HUES64 (cell line): ENCODE measurements at regions not wholly inside any gene's neighbourhood (a gene's known extent, or its start where the extent isn't known, plus 50 kb on each side); places are given as distances from the start of the nearest gene placed in this dataset.

Experiments
- H3K27ac ChIP-seq: 2 replicates; pipeline ENCODE4 v1.7.0; 2013; ENCODE audit warnings: low read depth, low read length, inconsistent platforms
- H3K27me3 ChIP-seq: 2 replicates; pipeline ENCODE4 v1.6.1; 2013; ENCODE audit warnings: mild to moderate bottlenecking, low read length; ENCODE audit not compliant: insufficient read depth
- H3K36me3 ChIP-seq: 2 replicates; pipeline ENCODE4 v1.6.1; 2013; ENCODE audit warnings: mild to moderate bottlenecking, low read length; ENCODE audit not compliant: insufficient read depth
- H3K4me1 ChIP-seq: 2 replicates; pipeline ENCODE4 v1.6.1; 2013; ENCODE audit warnings: mild to moderate bottlenecking, low read length, moderate library complexity; ENCODE audit not compliant: insufficient read depth
- H3K4me3 ChIP-seq: 2 replicates; pipeline ENCODE4 v1.5.1; 2013; ENCODE audit warnings: mild to moderate bottlenecking, low read length, moderate library complexity
- H3K9ac ChIP-seq: 2 replicates; pipeline ENCODE4 v1.6.1; 2013; ENCODE audit warnings: mild to moderate bottlenecking, low read depth, low read length
- H3K9me3 ChIP-seq: 2 replicates; pipeline ENCODE4 v1.6.1; 2013; ENCODE audit warnings: low read depth, low read length; ENCODE audit not compliant: insufficient read depth
- WGBS: fragments of 150-250, 120-280 bp; methylation state at CpG from one replicate; pipeline ENCODE4 v1.1.7; 2013; ENCODE audit warnings: missing lambda C conversion rate; 5-methylcytosine and 5-hydroxymethylcytosine counted together

GRCh38 chr11:41997844-41998401 lies 538.5 kb upstream of the LRRC4C start:
- no peaks in the 10 kb centered on the region for H3K27me3 ChIP-seq
- H3K4me3 ChIP-seq: no peak overlapping the region
- no peaks in the 10 kb centered on the region for H3K9me3 ChIP-seq
- WGBS: 95% methylated on average over 5 of the region's 5 CpGs
- H3K36me3 ChIP-seq: no peaks in the 10 kb centered on the region
- no peak overlapping the region for H3K27ac ChIP-seq
- no peak overlapping the region for H3K9ac ChIP-seq
- no peaks in the 10 kb centered on the region; the same call in 1 of the 2 replicates for H3K4me1 ChIP-seq

- no peaks in the 10 kb centered on the region for H3K36me3 ChIP-seq
- no peaks in the 10 kb centered on the region for H3K9me3 ChIP-seq
- H3K27me3 ChIP-seq: no peaks in the 10 kb centered on the region
- no peak overlapping the region for H3K9ac ChIP-seq
- no peaks in the 10 kb centered on the region; the same call in 1 of the 2 replicates for H3K4me1 ChIP-seq
- no peak overlapping the region for H3K4me3 ChIP-seq
- H3K27ac ChIP-seq: no peak overlapping the region
Measured at GRCh38 chr11:41999066-41999465, 539.6 kb upstream of the LRRC4C start.

GRCh38 chr11:42003801-42004200 lies 544.3 kb upstream of the LRRC4C start:
- Histone ChIP-seq H3K4me1 (no peaks in the 10 kb centered on the region), H3K27me3 (no peaks in the 10 kb centered on the region), H3K9me3 (no peaks in the 10 kb centered on the region), H3K9ac (no peak overlapping the region), H3K36me3 (no peaks in the 10 kb centered on the region), H3K27ac (no peak overlapping the region), H3K4me3 (no peak overlapping the region)
- WGBS: 79% methylated on average over 1 of the region's 2 CpGs

DNA sequence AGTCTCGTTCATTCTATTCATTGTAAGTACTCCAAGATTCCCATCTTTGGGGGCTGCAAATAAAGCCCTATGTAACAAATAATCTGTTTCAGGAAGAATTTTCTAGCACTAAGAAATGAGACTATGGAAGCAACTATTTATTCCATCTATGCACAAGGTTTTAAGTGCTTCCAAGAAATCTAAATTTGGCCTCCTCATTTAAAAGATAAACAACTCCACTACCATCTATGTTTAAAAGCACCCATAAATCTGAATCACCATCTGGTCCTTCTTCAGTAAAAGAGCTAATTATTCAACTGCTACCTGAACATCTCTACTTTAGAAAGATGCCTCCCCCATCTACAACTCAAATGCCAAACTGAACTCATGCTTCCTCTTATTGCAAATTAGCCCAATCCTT lies 547.3 kb upstream of the LRRC4C start:
- Histone ChIP-seq H3K36me3 (no peaks in the 10 kb centered on the region), H3K4me3 (no peak overlapping the region), H3K9ac (no peak overlapping the region), H3K27me3 (no peaks in the 10 kb centered on the region), H3K4me1 (no peaks in the 10 kb centered on the region), H3K27ac (no peak overlapping the region), H3K9me3 (no peaks in the 10 kb centered on the region)
- 100% methylated on average over 1 of the region's 1 CpG for WGBS

- Histone ChIP-seq H3K9me3 (no peaks in the 10 kb centered on the region), H3K4me3 (no peak overlapping the region), H3K4me1 (no peaks in the 10 kb centered on the region), H3K36me3 (no peaks in the 10 kb centered on the region), H3K27me3 (no peaks in the 10 kb centered on the region), H3K9ac (no peak overlapping the region), H3K27ac (no peak overlapping the region)
- WGBS: 93% methylated on average over 3 of the region's 3 CpGs
Measured at GRCh38 chr11:42012271-42012670, 552.8 kb upstream of the LRRC4C start.

DNA sequence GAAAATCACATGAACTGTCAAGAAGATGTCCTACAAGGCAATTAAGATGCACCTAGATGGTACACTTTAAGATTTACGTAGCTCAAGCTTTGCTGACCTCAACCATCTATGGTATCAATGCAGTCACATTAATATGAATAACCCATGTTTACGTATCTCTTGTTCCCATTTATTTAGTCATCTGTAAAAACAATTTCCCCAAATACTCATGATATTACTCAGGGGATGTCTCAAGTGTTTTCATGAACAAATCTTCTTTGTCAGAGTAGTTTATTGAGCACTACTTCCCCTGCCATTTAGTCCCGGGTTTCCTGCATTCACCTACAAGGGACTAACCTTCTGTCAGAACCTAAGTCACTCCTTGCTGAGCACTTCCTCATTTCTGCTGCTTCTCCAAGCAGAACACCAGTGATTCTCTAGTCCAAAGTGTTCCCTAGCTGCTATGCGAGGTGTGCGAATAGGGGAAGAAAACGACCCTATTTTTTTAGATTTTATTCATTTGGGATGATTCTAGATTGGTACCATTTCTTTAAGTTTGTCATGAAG lies 554.3 kb upstream of the LRRC4C start:
- Histone ChIP-seq H3K27me3 (no peaks in the 10 kb centered on the region), H3K9ac (no peak overlapping the region), H3K4me3 (no peak overlapping the region), H3K4me1 (peaks cover 5% of the 10 kb centered on the region), H3K36me3 (no peaks in the 10 kb centered on the region), H3K9me3 (no peaks in the 10 kb centered on the region), H3K27ac (no peak overlapping the region)
- 95% methylated on average over 6 of the region's 6 CpGs for WGBS

DNA sequence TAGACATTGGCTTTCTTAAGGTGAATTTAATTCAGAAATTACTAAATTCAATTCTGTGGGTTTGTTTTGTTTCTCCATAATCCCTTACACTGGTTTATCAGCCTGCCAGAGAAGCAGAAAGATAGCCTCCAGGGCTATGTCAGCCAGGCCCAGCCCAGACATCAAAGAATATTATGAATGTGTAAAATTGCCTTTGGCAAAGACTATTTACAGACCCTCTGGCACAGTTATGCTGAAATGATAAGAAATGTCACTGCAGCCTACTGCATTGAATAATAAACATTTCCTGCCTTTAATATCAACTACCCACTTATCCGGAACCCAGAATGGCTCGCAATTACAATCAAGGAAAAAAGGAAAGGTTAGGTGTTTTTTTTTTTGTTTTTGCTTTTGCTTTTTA lies 562.5 kb upstream of the LRRC4C start:
- H3K9ac ChIP-seq: no peak overlapping the region
- no peak overlapping the region for H3K4me3 ChIP-seq
- H3K9me3 ChIP-seq: 0 out of 2 replicates have a peak, but pooled peaks cover 3% of the 10 kb centered on the region
- no peak overlapping the region for H3K27ac ChIP-seq
- no peaks in the 10 kb centered on the region for H3K36me3 ChIP-seq
- H3K27me3 ChIP-seq: no peaks in the 10 kb centered on the region
- H3K4me1 ChIP-seq: peaks cover 9% of the 10 kb centered on the region
- no CpG with 5 or more reads among the region's 2 CpGs for WGBS

DNA sequence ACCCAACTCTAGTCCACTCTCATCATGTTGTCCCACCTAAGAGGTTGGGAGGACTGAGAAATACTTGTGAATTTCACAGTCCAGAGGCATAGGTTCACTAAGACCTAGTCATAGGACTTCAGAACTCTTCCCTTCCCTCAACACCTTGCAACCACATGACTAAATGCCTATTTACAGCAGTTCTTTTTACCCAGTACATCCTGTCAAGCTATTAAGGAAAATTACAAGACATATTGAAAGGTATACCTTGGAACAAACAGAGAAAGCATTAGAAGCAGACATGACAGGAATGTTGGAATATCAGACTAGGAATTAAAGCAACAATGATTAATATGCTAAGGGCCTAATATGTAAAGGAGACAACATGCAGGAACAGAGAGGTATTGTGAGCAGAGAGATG lies 563.8 kb upstream of the LRRC4C start:
- Histone ChIP-seq H3K9me3 (0 out of 2 replicates have a peak, but pooled peaks cover 3% of the 10 kb centered on the region), H3K36me3 (no peaks in the 10 kb centered on the region), H3K4me1 (peaks cover 9% of the 10 kb centered on the region), H3K27me3 (no peaks in the 10 kb centered on the region), H3K9ac (no peak overlapping the region), H3K27ac (no peak overlapping the region), H3K4me3 (no peak overlapping the region)

GRCh38 chr11:42025121-42025803 lies 565.8 kb upstream of the LRRC4C start:
- no peak overlapping the region for H3K27ac ChIP-seq
- 0 out of 2 replicates have a peak, but pooled peaks cover 3% of the 10 kb centered on the region for H3K9me3 ChIP-seq
- no peaks in the 10 kb centered on the region for H3K4me1 ChIP-seq
- no peaks in the 10 kb centered on the region for H3K27me3 ChIP-seq
- H3K4me3 ChIP-seq: no peak overlapping the region
- no peaks in the 10 kb centered on the region for H3K36me3 ChIP-seq
- no peak overlapping the region for H3K9ac ChIP-seq
- 93% methylated on average over 3 of the region's 4 CpGs for WGBS

DNA sequence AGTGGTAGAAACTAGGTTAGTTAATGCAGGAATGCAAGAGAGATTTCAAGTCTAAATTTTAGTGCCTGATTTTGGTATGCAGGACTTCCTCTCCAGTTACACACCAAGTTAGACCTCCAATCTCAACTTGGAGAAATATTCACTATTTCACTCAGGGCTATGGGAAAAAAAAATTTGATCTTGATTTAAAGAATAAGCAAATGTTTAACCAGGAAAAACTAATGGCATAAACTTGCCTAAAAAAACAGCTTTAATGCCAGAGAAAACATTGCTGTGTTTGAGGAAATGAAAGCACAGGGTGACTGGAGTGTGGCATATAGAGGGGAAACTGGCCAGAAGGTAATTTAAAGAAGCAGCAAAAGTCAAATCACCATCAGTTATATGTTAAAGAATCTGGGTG lies 575.4 kb upstream of the LRRC4C start:
- Histone ChIP-seq H3K27me3 (no peaks in the 10 kb centered on the region), H3K36me3 (no peaks in the 10 kb centered on the region), H3K9ac (no peak overlapping the region), H3K9me3 (no peaks in the 10 kb centered on the region), H3K4me3 (no peak overlapping the region), H3K27ac (no peak overlapping the region), H3K4me1 (no peaks in the 10 kb centered on the region)

DNA sequence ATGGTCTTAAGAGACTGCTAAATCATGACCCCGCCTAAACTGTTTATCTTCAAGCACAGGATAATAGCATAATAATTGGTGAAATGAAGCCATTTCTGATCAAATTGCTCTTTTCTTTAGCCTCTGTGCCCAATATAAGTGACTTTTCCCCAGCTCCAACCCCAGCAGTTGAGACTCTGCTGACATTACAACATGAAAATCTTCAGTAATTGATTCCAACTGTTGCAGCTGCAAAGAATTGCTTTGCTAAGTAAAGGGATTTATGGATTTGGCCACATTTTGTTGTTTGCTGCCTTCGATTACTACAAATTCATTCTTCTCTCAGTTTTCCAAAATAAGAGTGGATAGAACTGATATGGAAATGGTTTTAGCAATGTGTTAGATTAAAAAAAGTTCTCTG lies 576.7 kb upstream of the LRRC4C start:
- 86% methylated on average over 1 of the region's 2 CpGs for WGBS
- no peaks in the 10 kb centered on the region for H3K4me1 ChIP-seq
- H3K9ac ChIP-seq: no peak overlapping the region
- no peaks in the 10 kb centered on the region for H3K36me3 ChIP-seq
- no peak overlapping the region for H3K27ac ChIP-seq
- H3K9me3 ChIP-seq: no peaks in the 10 kb centered on the region
- H3K27me3 ChIP-seq: no peaks in the 10 kb centered on the region
- no peak overlapping the region for H3K4me3 ChIP-seq
